ENCODE measurements at regions not wholly inside any gene's neighbourhood (a gene's known extent, or its start where the extent isn't known, plus 50 kb on each side); places are given as distances from the start of the nearest gene placed in this dataset.

DNA sequence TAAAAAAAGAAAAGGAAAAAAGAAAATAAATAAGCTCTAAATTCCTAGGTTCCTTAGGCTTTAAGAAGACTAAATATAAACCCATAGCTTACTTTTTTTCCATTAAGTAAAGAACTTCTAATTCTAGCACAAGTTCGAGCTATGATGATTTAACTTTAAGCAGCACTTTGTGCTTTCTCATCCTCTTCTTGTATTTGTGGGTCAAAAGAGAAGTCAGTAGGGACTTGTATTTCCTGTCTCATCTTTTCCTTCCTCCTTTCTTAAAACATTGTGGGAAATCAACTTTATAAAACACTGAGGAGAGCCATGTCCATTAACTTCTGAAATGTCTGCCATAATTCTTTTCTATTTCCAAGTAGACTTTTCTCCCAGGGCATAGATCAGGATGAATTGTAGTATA, 637.7 kb upstream of the CITED2 start:
- DNase-seq (ENCODE audit: low spot score) (no peak), ATAC-seq (ENCODE audit: low read depth) (no peak)
- Histone ChIP-seq H3K9me3 (ENCODE audit: severe bottlenecking) (no peaks in the 10 kb centered on the region), H3K27me3 (ENCODE audit: insufficient read depth, poor library complexity, severe bottlenecking) (no peaks in the 10 kb centered on the region), H3K36me3 (ENCODE audit: low read depth) (no peaks in the 10 kb centered on the region), H3K4me3 (ENCODE audit: severe bottlenecking) (no peak overlapping the region), H3K27ac (ENCODE audit: poor library complexity, severe bottlenecking) (no peak overlapping the region), H3K4me1 (ENCODE audit: insufficient read depth, poor library complexity, severe bottlenecking) (no peaks in the 10 kb centered on the region)
- no peak for TF ChIP-seq CTCF (IDR thresholded peaks at IDR 0.05; ENCODE audit: poor library complexity, severe bottlenecking)

DNA sequence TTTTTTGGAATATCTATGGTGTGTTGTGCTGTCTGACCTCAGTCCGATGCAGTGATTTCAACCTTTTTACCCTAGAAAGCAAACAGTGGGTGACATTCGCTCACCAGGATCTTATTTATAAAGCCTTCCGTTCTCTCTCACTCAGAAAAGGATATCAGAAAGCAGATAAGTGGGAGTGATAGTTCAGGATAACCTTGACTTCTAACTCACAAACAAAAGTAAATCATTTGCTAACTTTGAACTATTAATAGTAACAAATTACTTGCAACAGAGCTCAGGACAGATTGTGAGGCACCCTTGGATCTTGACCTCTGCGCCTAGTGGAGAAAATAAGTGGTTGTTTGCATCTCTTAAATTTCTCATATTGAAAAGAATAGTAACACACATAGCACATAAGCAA, 637.1 kb upstream of the CITED2 start:
- ATAC-seq (ENCODE audit: low read depth) (no peak), DNase-seq (ENCODE audit: low spot score) (no peak)
- no peak overlapping the region for H3K4me3 ChIP-seq (ENCODE audit: severe bottlenecking)
- no peak for TF ChIP-seq CTCF (IDR thresholded peaks at IDR 0.05; ENCODE audit: poor library complexity, severe bottlenecking)
- H3K9me3 ChIP-seq (ENCODE audit: severe bottlenecking): no peaks in the 10 kb centered on the region
- H3K4me1 ChIP-seq (ENCODE audit: insufficient read depth, poor library complexity, severe bottlenecking): no peaks in the 10 kb centered on the region
- H3K36me3 ChIP-seq (ENCODE audit: low read depth): no peaks in the 10 kb centered on the region
- no peak overlapping the region for H3K27ac ChIP-seq (ENCODE audit: poor library complexity, severe bottlenecking)
- H3K27me3 ChIP-seq (ENCODE audit: insufficient read depth, poor library complexity, severe bottlenecking): no peaks in the 10 kb centered on the region

DNA sequence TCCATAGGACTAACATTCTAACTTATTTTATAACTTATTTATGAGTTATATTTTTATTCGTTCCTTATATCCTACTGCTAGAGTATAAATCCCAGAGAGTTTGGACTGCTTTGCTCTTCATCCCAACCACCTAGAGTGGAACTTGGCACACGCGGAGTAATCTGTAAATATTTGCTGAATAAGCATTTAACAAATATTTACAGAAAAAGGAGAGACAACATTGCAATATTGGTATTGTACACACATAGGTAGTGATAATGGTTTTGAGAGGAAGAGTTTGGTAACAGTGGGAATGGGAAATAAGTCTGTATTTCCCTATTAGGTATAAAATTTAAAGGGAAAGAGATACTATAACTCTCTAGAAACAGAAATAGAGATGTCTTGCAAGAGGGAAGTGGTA, 634.8 kb upstream of the CITED2 start:
- Histone ChIP-seq H3K27ac (ENCODE audit: poor library complexity, severe bottlenecking) (no peak overlapping the region), H3K4me1 (ENCODE audit: insufficient read depth, poor library complexity, severe bottlenecking) (no peaks in the 10 kb centered on the region), H3K9me3 (ENCODE audit: severe bottlenecking) (no peaks in the 10 kb centered on the region), H3K27me3 (ENCODE audit: insufficient read depth, poor library complexity, severe bottlenecking) (no peaks in the 10 kb centered on the region), H3K36me3 (ENCODE audit: low read depth) (no peaks in the 10 kb centered on the region), H3K4me3 (ENCODE audit: severe bottlenecking) (no peak overlapping the region)
- no peak for TF ChIP-seq CTCF (IDR thresholded peaks at IDR 0.05; ENCODE audit: poor library complexity, severe bottlenecking)
- ATAC-seq (ENCODE audit: low read depth) (no peak), DNase-seq (ENCODE audit: low spot score) (no peak)

DNA sequence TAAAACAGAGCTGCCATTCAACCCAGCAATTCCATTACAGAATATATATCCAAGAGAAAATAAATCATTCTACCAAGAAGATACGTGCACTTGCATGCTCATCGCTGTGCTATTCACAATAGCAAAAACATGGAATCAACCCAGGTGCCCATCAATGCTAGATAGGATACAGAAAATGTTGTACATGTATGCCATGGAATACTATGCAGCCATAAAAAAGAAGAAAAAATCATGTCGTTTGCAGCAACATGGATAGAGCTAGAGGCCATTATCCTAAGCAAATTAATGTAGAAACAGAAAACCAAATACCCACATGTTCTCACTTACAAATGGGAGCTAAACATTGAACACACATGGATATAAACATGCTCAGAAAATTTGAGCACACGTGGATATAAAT, 633.1 kb upstream of the CITED2 start:
- H3K4me3 ChIP-seq (ENCODE audit: severe bottlenecking): no peak overlapping the region
- no peaks in the 10 kb centered on the region for H3K4me1 ChIP-seq (ENCODE audit: insufficient read depth, poor library complexity, severe bottlenecking)
- no peaks in the 10 kb centered on the region for H3K27me3 ChIP-seq (ENCODE audit: insufficient read depth, poor library complexity, severe bottlenecking)
- H3K9me3 ChIP-seq (ENCODE audit: severe bottlenecking): no peaks in the 10 kb centered on the region
- DNase-seq (ENCODE audit: low spot score) (no peak), ATAC-seq (ENCODE audit: low read depth) (no peak)
- TF ChIP-seq CTCF (IDR thresholded peaks at IDR 0.05; ENCODE audit: poor library complexity, severe bottlenecking): no peak
- H3K36me3 ChIP-seq (ENCODE audit: low read depth): no peaks in the 10 kb centered on the region
- no peak overlapping the region for H3K27ac ChIP-seq (ENCODE audit: poor library complexity, severe bottlenecking)

- Histone ChIP-seq H3K36me3 (ENCODE audit: low read depth) (no peaks in the 10 kb centered on the region), H3K27ac (ENCODE audit: poor library complexity, severe bottlenecking) (no peak overlapping the region), H3K4me1 (ENCODE audit: insufficient read depth, poor library complexity, severe bottlenecking) (no peaks in the 10 kb centered on the region), H3K27me3 (ENCODE audit: insufficient read depth, poor library complexity, severe bottlenecking) (no peaks in the 10 kb centered on the region), H3K4me3 (ENCODE audit: severe bottlenecking) (no peak overlapping the region), H3K9me3 (ENCODE audit: severe bottlenecking) (no peaks in the 10 kb centered on the region)
- no peak for DNase-seq (ENCODE audit: low spot score)
- TF ChIP-seq CTCF (IDR thresholded peaks at IDR 0.05; ENCODE audit: poor library complexity, severe bottlenecking): no peak
- no peak for ATAC-seq (ENCODE audit: low read depth)
Observed at GRCh38 chr6:140003217-140003616, 628.8 kb upstream of the CITED2 start.

All from RWPE2 (cell line).